Psoas muscle (tissue), 7 donors: ENCODE measurements at regions not wholly inside any gene's neighbourhood (a gene's known extent, or its start where the extent isn't known, plus 50 kb on each side); places are given as distances from the start of the nearest gene placed in this dataset.

Experiments used
- ATAC-seq, 4 donors: fragments of 200-7000 bp; cut with Tn5 transposase; one replicate each; pipeline ENCODE4 v1.9.1; 2020; ENCODE audit warnings: moderate library complexity in 3 of 4, mild to moderate bottlenecking in 2 of 4
- DNase-seq, 2 donors: peaks; one replicate each; pipeline ENCODE4 v3.0.0-alpha.2; 2020
- H3K27ac ChIP-seq: fragments of 200-600 bp; one replicate; pipeline ENCODE4 v1.8.0; 2022
- H3K27me3 ChIP-seq, 3 donors: fragments of 200-600 bp in 1 of 3; one replicate each; pipeline versions ENCODE4 v1.6.1 to v1.8.0; 2013 to 2022; ENCODE audit warnings: low read length in 2 of 3, mild to moderate bottlenecking in 2 of 3, moderate library complexity in 1 of 3; ENCODE audit not compliant: insufficient read depth in 3 of 3
- H3K36me3 ChIP-seq, 2 donors: fragments of 200-600 bp in 1 of 2; one replicate each; pipeline versions ENCODE4 v1.6.1 to v1.8.0; 2013 to 2022; ENCODE audit warnings: low read depth in 1 of 2, mild to moderate bottlenecking in 1 of 2, moderate library complexity in 1 of 2; ENCODE audit not compliant: insufficient read depth in 1 of 2
- H3K4me1 ChIP-seq: fragments of 200-600 bp; one replicate; pipeline ENCODE4 v1.8.0; 2022
- H3K4me3 ChIP-seq: fragments of 200-600 bp; one replicate; pipeline ENCODE4 v1.8.0; 2022; ENCODE audit warnings: mild to moderate bottlenecking
- H3K9me3 ChIP-seq: fragments of 200-600 bp; one replicate; pipeline ENCODE4 v1.8.0; 2022
- CTCF ChIP-seq: fragments of 200-600 bp; IDR thresholded peaks from one replicate; pipeline ENCODE4 v1.8.0; 2022; ENCODE audit warnings: antibody characterized with exemption
- WGBS, 3 donors: extraction: QIAGEN DNeasy Blood & Tissue Kit; methylation state at CpG; one replicate each; pipeline versions ENCODE4 v1.1.6 to v1.1.7; 2013; 5-methylcytosine and 5-hydroxymethylcytosine counted together
- intact Hi-C, 2 donors: fragments of 100-400 bp; cut with DNase I; formaldehyde crosslinking; loops; one replicate each; pipeline versions ENCODE4 v1.11.0 to v1.14.2; 2022
- donor health status: healthy with polysubstance abuse.
- donor health status: DM: no; HTN: no; CAD: no; lungs with moderate emphysema.
- donor health status: Bipolar disorder and iron deficiency.
- donor health status: healthy.
- donor health status: DM: yes; HTN: yes; CAD: no.
- donor health status: DM: no; HTN: no; CAD: no.
- donor health status: DM: yes; HTN: yes; CAD: no.

GRCh38 chr17:72515291-72516065 is 394.7 kb downstream of the SOX9 start:
- intact Hi-C loops = no loop called here
- Histone ChIP-seq H3K36me3 (no peaks in the 10 kb centered on the region), H3K4me3 (no peak overlapping the region), H3K9me3 (no peaks in the 10 kb centered on the region), H3K27me3 (no peaks in the 10 kb centered on the region), H3K4me1 (no peaks in the 10 kb centered on the region), H3K27ac (no peak overlapping the region)
- DNase-seq (no peak), ATAC-seq (no peak)
- 60 to 65% (median 63%) methylated on average over 13 of the region's 13 CpGs for WGBS, 3 donors
- no peak for TF ChIP-seq CTCF

DNA sequence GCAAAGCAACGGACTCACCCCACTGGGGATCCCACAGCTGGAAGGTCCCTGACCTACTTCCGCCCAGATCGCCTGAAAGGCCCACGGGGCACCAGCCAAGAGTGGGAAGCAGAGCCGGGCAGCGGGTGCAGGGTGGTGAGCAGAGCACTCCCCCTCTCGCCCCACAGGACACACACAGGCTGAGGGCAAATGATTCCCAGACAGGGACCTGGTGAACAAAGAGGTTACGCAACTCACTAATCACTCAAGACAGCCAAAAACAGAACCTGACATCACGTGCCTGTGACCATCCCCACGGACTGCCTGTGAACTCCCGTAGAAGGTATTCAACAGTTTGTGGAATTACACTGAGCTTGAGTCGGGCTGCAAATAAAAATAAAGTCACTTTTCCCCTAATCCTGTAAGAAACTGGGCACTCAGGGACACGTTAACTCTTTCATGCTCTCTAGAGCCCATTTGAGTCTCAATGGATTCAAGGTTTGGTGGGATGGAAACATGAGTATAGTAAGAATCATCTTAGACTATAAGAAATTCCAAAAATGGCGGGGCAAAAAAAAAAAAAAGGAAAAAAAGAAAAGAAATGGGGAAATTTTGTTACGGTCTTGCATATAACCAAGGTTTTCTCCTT is 396.1 kb downstream of the SOX9 start:
- DNase-seq = peak in 1 of 2 donors; percentile 63
- no peak for TF ChIP-seq CTCF
- Histone ChIP-seq H3K9me3 (no peaks in the 10 kb centered on the region), H3K4me1 (no peaks in the 10 kb centered on the region), H3K27me3 (no peaks in the 10 kb centered on the region), H3K36me3 (no peaks in the 10 kb centered on the region), H3K27ac (no peak overlapping the region), H3K4me3 (no peak overlapping the region)
- ATAC-seq = peak; percentile 36 to 56 (median 53)
- 41 to 61% (median 44%) methylated on average over 15 of the region's 15 CpGs for WGBS, 3 donors
- intact Hi-C loops = no loop called here

- ATAC-seq (no peak), DNase-seq (no peak)
- intact Hi-C loops = no loop called here
- no peaks in the 10 kb centered on the region for H3K4me1 ChIP-seq
- H3K27me3 ChIP-seq = no peaks in the 10 kb centered on the region
- no peaks in the 10 kb centered on the region for H3K9me3 ChIP-seq
- no peak overlapping the region for H3K27ac ChIP-seq
- WGBS, 3 donors = 78 to 81% (median 80%) methylated on average over 7 of the region's 7 CpGs
- no peak for TF ChIP-seq CTCF
- no peak overlapping the region for H3K4me3 ChIP-seq
- no peaks in the 10 kb centered on the region for H3K36me3 ChIP-seq
These were observed 396.8 kb downstream of the SOX9 start for GRCh38 chr17:72517413-72518158.

GRCh38 chr17:72518159-72518732 is 397.4 kb downstream of the SOX9 start:
- no peak overlapping the region for H3K27ac ChIP-seq
- no peaks in the 10 kb centered on the region for H3K9me3 ChIP-seq
- H3K36me3 ChIP-seq = no peaks in the 10 kb centered on the region
- no peak for TF ChIP-seq CTCF
- 86 to 88% (median 87%) methylated on average over 9 of the region's 9 CpGs for whole genome bisulfite sequencing, 3 donors
- ATAC-seq (no peak), DNase-seq (no peak)
- H3K27me3 ChIP-seq = no peaks in the 10 kb centered on the region
- no peak overlapping the region for H3K4me3 ChIP-seq
- intact Hi-C loops = no loop called here
- no peaks in the 10 kb centered on the region for H3K4me1 ChIP-seq
